Activated T-cell treated with anti-CD3 and anti-CD28 coated beads for 48 hours (primary cell): ENCODE measurements at regions not wholly inside any gene's neighbourhood (a gene's known extent, or its start where the extent isn't known, plus 50 kb on each side); places are given as distances from the start of the nearest gene placed in this dataset.
"Not testable (repeated sequence)": the region's sequence is repeated elsewhere in the genome, so short reads cannot be mapped to it uniquely, and the experiment has no call there.

Experiments used
- DNase-seq: peaks from one replicate; pipeline ENCODE4 v3.0.0-alpha.2; 2020; ENCODE audit warnings: low read depth

GRCh38 chr2:76008001-76008702 is 297.4 kb upstream of the GCFC2 start:
- DNase-seq = no peak

DNA sequence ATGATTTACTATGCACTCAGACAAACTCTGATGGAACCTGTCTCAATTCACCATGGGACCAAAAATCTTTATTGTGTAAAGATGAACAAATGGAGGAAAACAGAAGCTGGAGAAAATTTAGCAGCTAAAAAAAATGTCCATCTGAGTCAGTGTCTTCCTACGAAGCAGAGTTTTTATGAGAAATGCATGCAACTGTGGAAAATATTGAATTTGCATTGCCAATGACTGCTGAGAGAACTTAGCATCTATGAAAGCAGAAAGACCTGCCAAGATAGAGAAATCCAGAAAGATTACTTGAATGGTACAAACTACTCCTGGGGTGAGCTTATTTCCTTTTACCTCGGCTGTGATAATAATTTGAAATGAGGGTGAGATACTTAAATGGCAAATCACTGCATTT is 289.7 kb upstream of the GCFC2 start:
- DNase-seq = no peak

- no peak for DNase-seq
These were observed 287.7 kb upstream of the GCFC2 start for GRCh38 chr2:75998451-75998850.

DNA sequence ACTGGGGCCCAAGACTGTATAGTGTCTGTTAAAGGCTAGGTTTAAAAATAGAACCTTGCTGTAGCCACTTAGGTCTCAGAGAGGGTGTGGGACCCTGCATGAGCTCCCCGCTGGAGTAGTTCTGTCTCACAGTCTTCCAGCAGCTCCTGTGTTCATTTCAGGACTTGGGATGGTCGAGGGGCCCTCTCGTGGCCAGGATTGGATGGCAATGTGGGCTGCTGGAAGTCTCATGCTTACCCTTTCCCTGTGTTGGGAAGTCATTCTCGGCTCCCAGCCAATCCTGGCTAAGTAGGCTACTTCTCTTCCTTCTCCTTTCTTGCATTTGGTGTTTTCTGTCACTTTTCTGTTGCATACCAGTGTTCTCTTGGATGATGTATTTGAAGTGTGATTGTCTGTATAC is 284.0 kb upstream of the GCFC2 start:
- no peak for DNase-seq

GRCh38 chr2:75988622-75989021 is 277.9 kb upstream of the GCFC2 start:
- not testable (repeated sequence) for DNase-seq

- DNase-seq = no peak
These were observed 275.9 kb upstream of the GCFC2 start for GRCh38 chr2:75986617-75987016.

DNA sequence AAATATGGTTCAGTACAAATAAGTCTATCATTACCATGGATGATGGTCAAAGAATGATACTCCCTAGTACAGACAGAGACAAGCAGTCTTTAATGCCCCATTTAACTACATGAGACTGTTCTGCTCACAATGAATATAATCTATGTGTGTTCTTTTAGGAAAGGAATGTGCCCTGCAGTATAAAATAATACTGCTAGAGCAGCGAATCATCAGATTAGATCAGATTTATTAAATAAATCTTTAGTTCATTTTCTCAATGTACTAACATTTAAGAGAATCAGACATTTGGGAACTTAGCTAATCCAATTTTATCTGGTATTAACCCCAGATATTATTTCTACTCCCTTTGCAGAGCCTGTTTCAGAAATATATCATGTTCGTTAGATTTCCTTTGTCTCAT is 272.0 kb upstream of the GCFC2 start:
- DNase-seq = no peak

- DNase-seq = no peak
These were observed 253.9 kb upstream of the GCFC2 start for GRCh38 chr2:75964646-75965045.

GRCh38 chr2:75960472-75961009 is 249.8 kb upstream of the GCFC2 start:
- DNase-seq = no peak

- DNase-seq = no peak
These were observed 249.2 kb upstream of the GCFC2 start for GRCh38 chr2:75959724-75960471.

DNA sequence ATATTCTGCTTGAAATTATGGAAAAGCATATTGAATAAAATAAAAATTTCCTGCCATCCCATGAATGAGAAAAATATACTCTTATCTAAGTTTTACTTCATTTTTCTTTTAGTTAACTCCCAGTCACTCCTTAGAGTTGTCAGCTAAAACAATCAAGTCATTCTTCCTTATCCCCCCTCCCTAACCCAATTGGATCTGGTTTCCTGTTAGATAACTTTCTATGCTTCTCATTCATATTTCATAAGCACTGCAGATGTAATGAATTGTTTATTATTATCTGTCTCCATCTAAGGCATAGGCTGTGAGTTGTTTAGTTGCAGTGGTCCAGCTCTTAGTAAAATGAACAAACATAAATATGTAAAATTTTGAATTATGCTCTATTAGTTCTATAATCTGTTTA is 244.0 kb upstream of the GCFC2 start:
- no peak for DNase-seq

- no peak for DNase-seq
These were observed 241.5 kb upstream of the GCFC2 start for GRCh38 chr2:75952173-75952572.

GRCh38 chr2:75949385-75950030 is 238.8 kb upstream of the GCFC2 start:
- DNase-seq = no peak

DNA sequence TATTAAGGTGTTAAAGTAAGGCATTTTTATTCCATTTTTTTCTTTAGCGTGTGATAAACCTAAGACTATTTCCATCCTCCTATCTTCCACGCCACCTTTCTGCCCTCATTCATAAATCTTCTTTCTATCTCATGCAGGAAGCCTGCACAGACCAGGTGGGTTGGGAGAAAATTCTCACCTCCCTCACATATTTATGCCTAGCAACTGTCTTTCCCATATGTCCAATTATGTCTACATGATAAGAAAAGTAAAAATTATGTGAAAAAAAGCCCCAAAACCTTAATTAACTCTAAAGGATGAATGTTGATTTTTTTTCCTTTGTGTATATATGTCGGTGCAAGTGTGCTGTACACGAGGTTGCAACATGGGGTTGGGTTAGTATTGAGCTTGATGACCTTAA is 225.6 kb upstream of the GCFC2 start:
- DNase-seq = no peak

GRCh38 chr2:75932996-75933395 is 222.3 kb upstream of the GCFC2 start:
- no peak for DNase-seq

DNA sequence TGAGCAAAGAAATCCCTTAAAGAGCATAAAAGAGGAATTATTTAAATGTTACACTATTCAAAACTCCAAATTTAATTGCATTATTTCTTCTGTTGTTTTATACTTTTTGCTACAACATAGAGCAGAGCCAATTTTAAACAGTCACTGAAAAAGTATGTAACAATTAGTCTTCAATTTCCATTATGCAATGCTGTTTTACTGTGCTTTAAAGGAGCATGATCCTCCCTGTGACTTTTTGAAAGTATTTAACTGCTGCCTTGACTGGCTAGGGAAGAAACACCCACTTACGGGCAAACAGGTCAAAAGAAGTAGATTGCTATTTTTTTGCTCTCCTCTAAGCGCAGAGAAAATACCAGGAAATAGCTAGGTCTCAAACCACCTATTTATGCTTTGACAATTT is 217.4 kb upstream of the GCFC2 start:
- no peak for DNase-seq

DNA sequence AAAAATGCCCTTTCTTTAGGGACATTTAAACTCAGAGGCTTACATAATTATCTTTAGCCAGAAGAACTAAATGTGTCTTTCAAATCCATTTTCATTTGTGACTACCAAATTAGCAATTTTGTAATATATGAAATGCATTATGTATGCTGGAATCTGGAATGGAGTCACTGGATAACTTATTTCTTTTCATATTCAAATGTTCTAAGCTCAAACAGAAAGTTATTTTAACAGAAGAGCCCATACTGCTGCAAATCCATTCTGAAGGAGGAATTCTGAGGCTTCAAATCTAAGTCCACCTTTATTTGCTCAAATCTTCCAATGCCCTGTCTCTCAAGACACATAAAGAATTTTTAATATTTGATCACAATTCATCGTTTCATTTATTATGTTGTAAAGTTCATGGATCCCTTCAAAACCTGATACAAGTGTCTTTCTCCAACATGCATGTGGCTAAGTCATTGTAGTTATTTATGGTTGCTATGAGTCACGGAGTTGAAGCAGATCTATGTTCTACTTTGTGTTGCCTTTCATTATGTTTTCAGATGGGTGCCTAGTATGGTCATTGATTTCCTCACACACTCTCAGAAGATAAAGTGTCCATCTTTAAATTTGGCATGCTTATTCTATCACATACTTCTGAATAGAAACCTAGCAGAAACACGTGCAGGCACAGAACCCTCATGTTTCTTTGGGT is 214.8 kb upstream of the GCFC2 start:
- no peak for DNase-seq

DNA sequence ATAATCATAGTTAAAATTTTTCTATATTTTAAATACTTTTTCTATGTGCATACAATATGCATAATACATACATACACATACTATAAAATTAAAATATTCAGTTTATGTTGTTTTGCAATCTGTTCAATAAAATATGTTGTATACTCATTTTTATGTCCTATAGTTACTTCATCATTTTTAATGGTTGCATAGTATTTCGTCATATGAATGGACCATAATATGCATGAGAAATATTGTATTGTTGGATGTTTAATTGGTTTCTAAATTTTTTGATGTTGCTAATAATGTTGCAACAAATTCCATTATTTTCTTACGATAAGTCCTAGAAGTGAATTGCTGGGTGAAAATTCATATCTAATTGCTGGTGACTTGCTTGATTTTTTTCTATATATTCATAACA is 211.5 kb upstream of the GCFC2 start:
- DNase-seq = no peak

GRCh38 chr2:75920859-75921551 is 210.3 kb upstream of the GCFC2 start:
- no peak for DNase-seq

DNA sequence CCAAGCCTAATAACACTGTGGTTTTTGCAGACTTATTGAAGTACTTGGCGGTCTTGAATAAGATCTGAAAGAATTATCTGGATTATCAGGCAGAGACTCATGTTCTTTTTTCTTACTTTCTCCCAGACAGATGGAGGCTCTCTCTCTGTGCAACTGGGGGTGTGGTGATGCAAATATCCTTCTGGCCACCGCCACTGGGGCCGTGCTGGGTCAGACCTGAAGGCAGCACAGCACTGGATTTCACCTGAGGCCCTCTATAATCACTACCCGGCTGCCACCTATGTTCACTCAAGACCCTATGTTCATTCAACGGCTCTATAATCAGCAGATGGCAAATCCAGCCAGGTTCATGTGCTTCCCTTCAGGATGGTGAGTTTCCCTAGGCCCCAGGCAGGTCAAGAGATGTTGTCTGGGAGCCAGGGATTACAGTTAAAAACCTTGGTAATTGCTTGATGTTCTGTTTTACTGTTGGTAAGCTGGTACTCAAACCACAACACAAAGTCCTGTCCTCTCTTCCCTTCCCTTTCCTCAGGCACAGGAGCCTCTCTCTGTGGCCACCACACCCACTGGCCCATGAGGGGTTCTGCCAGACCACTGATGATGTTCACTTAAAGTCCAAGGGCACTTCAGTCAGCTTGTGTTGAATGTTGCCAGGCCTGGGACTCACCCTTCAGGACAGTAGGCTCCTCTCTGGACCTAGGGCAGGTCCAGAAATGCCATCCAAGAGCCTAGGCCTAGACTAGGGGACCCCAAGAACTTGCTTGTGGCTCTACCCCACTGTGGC is 205.3 kb upstream of the GCFC2 start:
- DNase-seq = no peak

DNA sequence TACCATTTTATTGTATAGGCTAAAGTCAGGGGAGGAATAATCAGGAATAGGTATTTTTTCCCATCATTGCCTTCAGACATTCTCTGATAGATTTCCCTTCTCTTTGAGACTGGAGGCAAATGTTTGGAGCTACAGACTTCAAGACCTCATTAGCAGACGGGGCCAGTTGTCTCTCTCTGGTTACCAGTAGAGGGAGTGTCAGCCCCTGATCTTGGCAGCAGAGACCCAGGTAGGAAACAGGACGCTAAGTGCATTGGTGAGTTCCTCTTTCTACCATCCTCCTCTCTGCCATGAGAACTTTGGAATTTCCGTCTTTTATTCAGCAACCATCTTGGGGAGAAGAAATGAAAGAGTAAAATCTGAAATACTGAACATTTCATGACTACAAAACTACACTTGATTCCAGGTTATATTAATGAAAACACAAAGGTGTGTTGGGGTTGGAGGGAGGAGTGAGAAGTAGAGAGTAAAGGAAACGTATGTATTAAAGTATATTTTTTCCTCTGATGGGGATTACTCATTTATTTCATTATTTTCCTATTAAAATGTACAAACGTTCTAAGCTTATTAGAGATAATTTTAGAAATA is 186.2 kb upstream of the GCFC2 start:
- no peak for DNase-seq
